HG02852 (cell line): ENCODE measurements at regions not wholly inside any gene's neighbourhood (a gene's known extent, or its start where the extent isn't known, plus 50 kb on each side); places are given as distances from the start of the nearest gene placed in this dataset.

ENCODE experiments used
- ATAC-seq: cut with Tn5 transposase; IDR thresholded peaks from one replicate; pipeline ENCODE4 v1.9.1; 2021; ENCODE audit warnings: mild to moderate bottlenecking, moderate library complexity; ENCODE audit not compliant: unreplicated experiment

- ATAC-seq: no peak
Observed at GRCh38 chr1:80961464-80962190, 839.1 kb upstream of the ADGRL2 start.

DNA sequence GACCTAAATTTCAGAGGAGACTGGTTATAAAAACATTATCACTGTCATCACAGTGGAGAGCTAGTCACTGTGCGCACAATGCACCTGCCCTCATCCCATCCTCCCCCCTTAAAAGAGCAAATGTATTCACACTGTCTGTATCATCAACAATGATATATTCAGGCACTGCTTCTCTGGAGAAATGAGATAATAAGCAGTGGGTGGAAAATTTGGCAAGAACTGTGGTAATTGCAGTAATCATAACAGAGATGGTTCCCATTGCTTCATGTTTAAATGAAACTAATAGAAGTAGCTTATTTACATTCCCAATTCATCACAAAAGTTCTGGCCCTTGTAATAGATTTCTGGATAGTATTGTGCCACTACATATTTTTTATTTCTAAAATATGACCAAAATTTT lies 867.4 kb upstream of the ADGRL2 start:
- ATAC-seq: no peak

DNA sequence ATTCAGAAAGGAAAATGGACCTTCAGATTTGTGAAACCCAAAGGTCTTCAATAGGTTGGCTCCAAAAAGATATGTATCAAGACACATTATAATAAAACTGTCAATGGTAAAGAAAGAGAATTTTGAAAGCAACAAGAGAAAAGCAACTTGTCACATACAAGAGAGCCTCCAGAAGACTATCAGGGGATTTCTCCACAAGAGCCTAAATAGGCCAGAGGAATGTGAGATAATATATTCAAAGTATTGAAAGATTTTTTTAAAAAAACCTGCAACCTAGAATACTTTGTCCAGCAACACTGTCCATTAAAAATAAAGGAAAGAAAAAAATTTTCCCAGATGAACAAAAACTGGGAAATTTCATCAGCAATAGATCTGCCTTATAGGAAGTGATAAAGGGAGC lies 869.6 kb upstream of the ADGRL2 start:
- no peak for ATAC-seq

DNA sequence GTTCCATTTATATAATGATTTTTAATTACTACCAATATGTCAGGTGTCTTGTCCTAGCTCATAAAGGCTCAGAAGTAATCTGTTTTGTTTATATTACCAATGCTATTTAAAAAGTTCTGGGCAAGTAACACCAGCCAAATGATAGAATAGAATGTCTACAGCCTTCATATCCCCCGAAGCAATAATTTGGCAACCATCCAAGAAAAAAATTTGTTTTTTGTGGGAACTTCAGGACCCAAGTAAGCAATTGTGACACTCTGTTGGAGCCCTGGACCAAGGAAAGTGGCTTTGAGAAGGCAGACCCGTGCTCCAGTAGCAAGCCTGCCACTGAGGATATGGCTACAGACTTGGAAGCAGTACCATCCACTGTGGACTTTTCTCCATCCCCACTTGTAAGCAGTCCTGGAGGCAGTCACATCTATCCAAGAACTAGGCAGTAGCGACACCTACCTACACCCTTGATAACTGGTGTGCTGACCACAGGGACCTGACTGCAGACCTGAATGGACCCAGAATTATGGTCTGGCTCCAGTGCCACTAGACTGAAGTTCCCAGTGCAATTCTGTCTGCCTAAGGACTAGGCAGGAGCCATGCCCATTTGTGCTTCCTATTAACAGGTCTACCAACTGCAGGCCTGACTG lies 870.7 kb upstream of the ADGRL2 start:
- no peak for ATAC-seq

- no peak for ATAC-seq
Observed at GRCh38 chr1:80926531-80926930, 874.2 kb upstream of the ADGRL2 start.

DNA sequence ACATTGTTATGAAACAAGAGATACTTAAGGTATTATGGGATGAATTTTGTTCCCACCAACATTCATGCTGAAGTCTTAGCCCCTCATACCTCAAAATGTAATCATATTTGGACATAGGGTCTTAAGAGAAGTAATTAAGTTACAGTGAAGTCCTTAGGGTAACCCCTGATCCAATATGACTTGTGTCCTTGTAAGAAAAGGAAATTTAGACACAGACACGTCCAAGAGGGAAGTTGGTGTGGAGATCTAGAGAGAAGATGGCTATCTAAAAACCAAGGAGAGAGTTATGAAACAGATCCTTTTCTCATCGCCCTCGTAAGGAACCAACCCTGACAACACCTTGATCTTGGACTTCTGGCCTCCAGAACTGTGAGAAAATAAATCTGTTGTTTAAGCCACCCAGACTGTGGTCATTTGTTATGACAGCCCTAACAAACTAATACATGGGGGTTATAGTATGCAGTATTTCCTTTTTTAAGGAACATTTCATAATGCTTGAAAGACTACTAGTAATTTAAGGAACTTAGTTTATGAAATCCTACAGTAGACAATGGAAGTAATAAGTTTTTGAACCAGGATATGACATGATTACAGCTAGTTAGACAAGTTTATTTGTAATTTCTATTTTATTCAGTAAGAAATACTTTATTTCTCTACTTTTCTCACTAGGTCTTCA lies 875.5 kb upstream of the ADGRL2 start:
- no peak for ATAC-seq

DNA sequence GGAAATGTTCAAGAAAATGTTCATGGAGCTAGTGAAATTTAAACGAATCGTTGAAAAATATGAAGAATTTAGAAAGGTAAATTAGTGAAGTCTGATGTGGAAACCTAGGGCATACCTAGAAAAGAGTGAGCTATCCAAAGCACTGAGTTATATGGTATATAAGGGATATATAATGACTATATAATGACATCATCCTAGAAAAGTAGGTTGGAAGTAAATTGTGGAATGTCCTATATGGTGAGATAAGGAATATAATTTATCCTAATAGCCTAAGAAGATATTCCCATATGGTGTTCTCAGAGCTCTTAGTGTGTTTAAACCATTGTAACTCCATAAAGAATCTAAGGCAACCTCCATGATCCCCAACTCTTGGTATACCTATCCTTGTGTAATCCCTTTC lies 876.4 kb upstream of the ADGRL2 start:
- ATAC-seq: no peak

DNA sequence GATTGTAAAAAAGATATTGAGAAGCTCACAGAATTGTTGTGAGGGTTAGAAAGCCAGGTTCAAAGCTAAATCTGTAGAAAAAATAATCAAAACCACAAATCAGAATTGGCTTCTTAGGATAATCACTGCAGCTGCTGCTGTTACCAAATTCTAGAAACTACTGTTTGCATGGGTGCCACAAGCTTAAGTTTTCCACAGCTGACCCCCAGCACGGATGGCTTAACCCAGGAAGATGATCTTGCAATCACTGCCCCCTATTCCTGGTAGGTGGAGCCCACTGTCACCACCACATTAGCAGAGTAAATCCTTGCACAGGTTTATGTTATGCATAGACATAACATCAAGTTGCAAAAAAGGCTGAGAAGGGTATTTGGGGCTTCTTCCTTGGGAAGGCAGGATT lies 877.8 kb upstream of the ADGRL2 start:
- ATAC-seq: no peak

DNA sequence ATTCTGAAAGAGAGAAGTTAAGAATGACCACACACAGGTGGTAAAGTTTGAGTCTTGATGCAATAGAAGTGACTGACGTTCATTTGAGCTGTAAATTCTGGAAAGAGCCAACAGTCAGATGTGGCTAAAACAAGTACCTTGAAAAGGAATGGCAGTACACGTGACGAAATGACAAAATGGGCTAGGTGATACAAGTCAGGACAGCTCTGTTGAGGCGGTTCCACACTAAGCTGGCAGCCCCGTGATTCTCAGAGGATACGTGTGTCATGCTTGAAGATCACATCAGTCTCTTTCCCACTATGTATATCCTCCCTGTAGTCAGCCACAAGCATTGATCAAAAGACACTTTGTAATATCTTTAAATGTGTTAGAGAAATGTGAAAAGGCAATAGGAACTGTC lies 881.3 kb upstream of the ADGRL2 start:
- no peak for ATAC-seq

DNA sequence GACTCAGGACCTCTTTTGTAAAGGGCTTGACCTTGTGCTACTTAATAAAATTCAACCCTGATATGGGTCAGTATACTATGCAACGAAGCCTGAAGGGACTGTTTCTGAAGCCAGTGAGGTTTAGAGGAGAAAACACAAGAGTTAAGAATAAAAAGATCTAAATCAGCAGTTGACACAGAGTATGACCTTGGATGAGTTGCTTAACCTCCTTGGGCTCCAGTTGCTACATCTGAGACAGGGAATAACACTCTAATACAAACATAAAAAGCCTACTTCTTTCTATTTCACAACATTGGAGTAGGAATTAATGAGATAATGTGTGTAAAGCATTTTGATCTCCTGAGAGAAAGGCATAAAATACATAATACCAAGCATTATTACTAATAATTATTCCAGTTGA lies 882.4 kb upstream of the ADGRL2 start:
- ATAC-seq: no peak

DNA sequence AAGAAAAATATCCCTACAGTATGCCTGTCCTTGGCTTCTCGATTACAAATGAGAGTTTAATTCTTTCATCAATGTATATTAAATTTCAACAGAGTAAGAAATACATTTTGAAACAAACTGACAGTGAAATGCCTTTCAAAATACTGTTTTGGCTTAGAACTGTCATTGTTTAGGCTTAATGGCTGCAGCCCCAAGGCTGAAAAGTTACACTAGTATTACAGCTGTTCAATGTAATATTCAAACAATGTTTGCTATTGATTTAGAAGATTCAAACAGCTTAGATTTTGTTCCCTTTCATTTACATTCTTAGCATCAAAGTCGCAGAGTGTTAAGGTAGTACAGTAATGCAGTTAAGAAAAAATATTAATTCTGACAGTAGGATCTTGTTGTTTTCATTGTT lies 882.9 kb upstream of the ADGRL2 start:
- ATAC-seq: no peak

- no peak for ATAC-seq
Observed at GRCh38 chr1:80917225-80917624, 883.5 kb upstream of the ADGRL2 start.

DNA sequence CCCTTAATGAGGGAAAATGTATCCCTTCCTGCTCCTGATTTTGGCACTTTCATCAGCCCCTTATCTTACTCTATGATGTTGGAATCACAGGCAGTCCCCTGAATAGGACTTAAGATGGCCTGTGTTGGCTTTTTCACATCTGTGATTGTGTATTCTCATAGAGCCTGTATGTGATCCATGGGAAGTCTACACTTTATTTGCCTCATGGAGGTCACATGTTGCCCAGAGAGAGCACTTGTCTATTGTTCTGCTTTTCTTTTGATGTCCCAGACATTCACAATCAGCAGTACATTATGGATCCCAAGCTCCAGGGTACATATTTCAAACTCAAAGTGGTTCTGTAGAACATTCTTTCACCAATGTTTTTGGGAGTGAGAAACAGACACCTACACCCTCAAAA lies 885.2 kb upstream of the ADGRL2 start:
- no peak for ATAC-seq

DNA sequence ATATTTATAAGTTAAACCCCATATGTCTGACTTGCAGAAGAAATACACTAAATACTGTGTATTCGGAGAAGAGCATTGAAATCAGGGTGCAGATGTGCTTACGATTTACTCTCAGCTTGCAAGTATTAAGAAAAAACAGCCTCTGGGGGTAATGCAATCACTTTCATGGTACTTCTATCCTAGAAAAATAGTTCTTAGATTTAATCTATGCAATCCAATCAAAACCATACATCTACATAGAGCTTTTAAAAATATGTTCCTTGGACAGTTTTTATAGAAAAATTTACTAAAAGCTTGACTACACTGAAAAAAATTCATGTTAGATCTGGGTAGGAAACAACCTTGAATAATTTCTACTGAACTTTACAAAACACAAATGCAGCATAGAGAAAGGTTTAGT lies 890.3 kb upstream of the ADGRL2 start:
- ATAC-seq: no peak

DNA sequence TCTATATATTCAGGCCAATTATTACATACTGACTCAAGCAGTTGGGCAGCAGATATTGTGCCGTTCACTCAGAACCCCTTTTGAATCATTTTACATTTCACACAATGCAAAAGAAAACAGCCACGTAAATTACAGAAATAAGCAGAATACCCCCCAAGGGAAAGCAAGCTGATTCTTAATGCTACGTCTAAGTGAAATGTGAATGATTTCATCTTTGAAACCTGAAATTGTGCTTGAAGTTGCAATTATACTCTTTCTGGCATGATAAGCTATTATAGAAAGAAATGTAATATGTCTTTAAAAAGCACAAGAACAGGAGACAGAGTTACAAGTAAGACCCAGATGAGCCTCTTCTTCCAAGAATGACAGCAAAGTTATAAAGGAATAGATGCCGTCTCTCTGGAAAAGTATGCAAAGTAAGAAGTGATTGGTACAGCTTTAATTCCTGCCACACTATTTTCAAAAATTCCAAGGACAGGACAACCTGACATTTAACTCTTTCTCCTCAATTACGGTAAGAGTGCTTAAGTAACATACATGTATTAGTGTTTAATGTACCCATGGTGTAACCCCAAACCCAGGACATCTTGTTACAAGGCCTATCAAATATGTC lies 891.5 kb upstream of the ADGRL2 start:
- ATAC-seq: no peak

DNA sequence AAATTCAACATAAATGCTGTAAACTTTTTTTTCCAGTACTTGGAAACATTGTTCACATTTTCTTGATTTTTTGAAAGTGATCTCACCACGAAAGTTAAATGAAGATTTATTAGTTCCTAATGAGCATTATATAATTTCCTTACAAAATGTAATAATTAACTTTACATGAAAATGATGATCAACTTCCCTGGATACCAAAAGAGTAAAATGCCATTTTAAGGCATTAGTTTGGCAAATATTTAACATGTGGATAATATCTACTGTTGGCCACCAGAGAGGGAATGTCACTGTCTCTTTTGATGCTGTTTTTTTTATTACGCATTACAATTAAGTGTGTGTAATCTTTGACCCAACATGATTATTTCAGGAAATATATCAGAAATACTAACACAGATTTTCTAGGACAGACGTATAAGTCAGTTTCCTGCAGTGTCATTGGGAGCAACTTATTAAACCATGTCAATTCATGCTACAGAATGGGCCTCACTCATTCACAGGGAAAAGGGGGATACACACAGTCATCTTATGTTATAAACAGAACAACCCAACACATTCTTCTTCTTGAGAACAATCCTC lies 903.9 kb upstream of the ADGRL2 start:
- no peak for ATAC-seq

DNA sequence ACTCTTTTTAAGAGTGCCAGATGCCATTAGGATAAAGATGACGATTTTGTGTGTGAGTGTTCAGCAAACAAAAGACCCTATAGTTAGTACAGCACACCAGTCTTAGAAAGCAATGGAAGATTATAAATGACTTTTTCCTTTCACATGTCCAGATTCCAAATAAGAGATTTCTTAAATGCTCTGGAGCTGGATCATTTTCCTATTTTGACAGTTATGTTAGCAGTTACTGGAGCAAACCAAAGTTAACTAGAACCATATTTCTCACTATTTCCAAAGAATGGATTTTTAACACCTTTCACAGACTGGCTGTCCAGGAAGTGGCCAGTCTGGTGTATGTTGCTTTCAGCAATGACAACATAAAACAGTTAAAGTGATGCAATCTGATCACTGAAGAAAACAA lies 905.8 kb upstream of the ADGRL2 start:
- no peak for ATAC-seq

GRCh38 chr1:80893115-80893514 lies 907.6 kb upstream of the ADGRL2 start:
- peak; percentile 66 for ATAC-seq

DNA sequence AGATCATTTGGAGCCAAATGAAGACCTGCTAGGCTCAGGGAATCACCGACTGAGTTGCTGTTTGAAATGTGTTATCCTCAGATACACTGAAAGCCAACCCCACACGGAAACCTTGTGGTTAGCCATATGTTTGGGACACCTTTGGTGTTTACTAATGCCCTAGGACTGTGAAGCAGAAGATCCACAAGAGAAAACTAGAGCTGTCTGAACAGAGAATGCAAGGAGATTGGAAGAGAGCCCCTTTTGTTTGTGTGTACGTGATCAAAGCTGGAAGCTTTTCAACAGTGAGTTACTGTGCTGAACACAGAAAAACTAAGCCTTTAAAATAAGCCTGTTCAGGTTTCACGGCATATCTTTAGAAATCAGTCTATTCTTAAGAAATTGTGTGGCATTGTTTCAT lies 908.2 kb upstream of the ADGRL2 start:
- ATAC-seq: no peak

GRCh38 chr1:80891871-80892270 lies 908.9 kb upstream of the ADGRL2 start:
- ATAC-seq: no peak

DNA sequence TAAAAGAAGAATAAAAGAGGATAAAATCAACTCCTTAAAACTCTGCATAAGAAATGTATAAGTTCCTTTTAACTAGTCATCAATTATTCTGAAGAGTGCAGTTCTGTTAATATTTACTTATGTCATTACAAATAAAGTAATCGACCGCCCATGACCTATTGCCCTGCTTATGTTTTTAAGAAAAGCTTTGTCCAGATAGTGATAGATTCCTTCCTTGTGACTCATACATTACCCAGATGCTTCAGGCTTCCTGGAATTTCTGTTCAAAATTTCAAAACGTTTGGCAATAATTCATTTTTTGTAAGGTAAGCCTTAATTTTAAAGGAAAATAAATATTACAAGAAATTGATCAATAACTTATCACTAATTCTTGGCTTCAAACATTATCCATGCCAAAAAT lies 918.2 kb upstream of the ADGRL2 start:
- no peak for ATAC-seq

- no peak for ATAC-seq
Observed at GRCh38 chr1:80878343-80878742, 922.4 kb upstream of the ADGRL2 start.
